ENCODE measurements at regions not wholly inside any gene's neighbourhood (a gene's known extent, or its start where the extent isn't known, plus 50 kb on each side); places are given as distances from the start of the nearest gene placed in this dataset.

- no peak for DNase-seq
These were observed 292.3 kb downstream of the KBTBD8 start for GRCh38 chr3:67290438-67290837.

- DNase-seq: no peak
These were observed 293.5 kb downstream of the KBTBD8 start for GRCh38 chr3:67291287-67292252.

GRCh38 chr3:67292356-67293121 is 294.4 kb downstream of the KBTBD8 start:
- DNase-seq: no peak

GRCh38 chr3:67294341-67294740 is 296.2 kb downstream of the KBTBD8 start:
- DNase-seq: no peak

GRCh38 chr3:67296039-67296892 is 298.2 kb downstream of the KBTBD8 start:
- DNase-seq: no peak

GRCh38 chr3:67297715-67298475 is 299.8 kb downstream of the KBTBD8 start:
- DNase-seq: no peak

- DNase-seq: no peak
These were observed 303.4 kb downstream of the KBTBD8 start for GRCh38 chr3:67301556-67301955.

GRCh38 chr3:67302489-67302888 is 304.4 kb downstream of the KBTBD8 start:
- no peak for DNase-seq

GRCh38 chr3:67305160-67305559 is 307.1 kb downstream of the KBTBD8 start:
- no peak for DNase-seq

GRCh38 chr3:67305922-67306321 is 307.8 kb downstream of the KBTBD8 start:
- no peak for DNase-seq

GRCh38 chr3:67311440-67311839 is 313.3 kb downstream of the KBTBD8 start:
- DNase-seq: no peak

GRCh38 chr3:67312155-67312554 is 314.0 kb downstream of the KBTBD8 start:
- no peak for DNase-seq

GRCh38 chr3:67318162-67318561 is 320.1 kb downstream of the KBTBD8 start:
- no peak for DNase-seq

- DNase-seq: no peak
These were observed 326.4 kb downstream of the KBTBD8 start for GRCh38 chr3:67324554-67324953.
